ENCODE measurements at regions not wholly inside any gene's neighbourhood (a gene's known extent, or its start where the extent isn't known, plus 50 kb on each side); places are given as distances from the start of the nearest gene placed in this dataset.

- no peak for TF ChIP-seq EZH2 (IDR thresholded peaks at IDR 0.05; ENCODE audit: borderline replicate concordance, insufficient read depth, low read length, poor library complexity, severe bottlenecking)
- TF ChIP-seq, protein P1, sequence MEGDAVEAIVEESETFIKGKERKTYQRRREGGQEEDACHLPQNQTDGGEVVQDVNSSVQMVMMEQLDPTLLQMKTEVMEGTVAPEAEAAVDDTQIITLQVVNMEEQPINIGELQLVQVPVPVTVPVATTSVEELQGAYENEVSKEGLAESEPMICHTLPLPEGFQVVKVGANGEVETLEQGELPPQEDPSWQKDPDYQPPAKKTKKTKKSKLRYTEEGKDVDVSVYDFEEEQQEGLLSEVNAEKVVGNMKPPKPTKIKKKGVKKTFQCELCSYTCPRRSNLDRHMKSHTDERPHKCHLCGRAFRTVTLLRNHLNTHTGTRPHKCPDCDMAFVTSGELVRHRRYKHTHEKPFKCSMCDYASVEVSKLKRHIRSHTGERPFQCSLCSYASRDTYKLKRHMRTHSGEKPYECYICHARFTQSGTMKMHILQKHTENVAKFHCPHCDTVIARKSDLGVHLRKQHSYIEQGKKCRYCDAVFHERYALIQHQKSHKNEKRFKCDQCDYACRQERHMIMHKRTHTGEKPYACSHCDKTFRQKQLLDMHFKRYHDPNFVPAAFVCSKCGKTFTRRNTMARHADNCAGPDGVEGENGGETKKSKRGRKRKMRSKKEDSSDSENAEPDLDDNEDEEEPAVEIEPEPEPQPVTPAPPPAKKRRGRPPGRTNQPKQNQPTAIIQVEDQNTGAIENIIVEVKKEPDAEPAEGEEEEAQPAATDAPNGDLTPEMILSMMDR (IDR thresholded peaks at IDR 0.05; ENCODE audit: poor library complexity, severe bottlenecking), result no peak
Observed at GRCh38 chr1:208501542-208501941, 257.4 kb upstream of the PLXNA2 start.
